Esophagus muscularis mucosa (tissue), 3 donors: ENCODE measurements at regions not wholly inside any gene's neighbourhood (a gene's known extent, or its start where the extent isn't known, plus 50 kb on each side); places are given as distances from the start of the nearest gene placed in this dataset.
"Not testable (repeated sequence)": the region's sequence is repeated elsewhere in the genome, so short reads cannot be mapped to it uniquely, and the experiment has no call there.

Source experiments
- CTCF ChIP-seq, 3 experiments: fragments of 200-600 bp in 2 of 3; fragments of 450-650 bp in 1 of 3; sonication (generic) in 2 of 3; IDR thresholded peaks; one replicate each; pipeline ENCODE4 v1.5.1; 2017 to 2019; ENCODE audit warnings: antibody characterized with exemption in 3 of 3, mild to moderate bottlenecking in 2 of 3, moderate library complexity in 1 of 3
- POLR2A ChIP-seq: fragments of 450-650 bp; IDR thresholded peaks from one replicate; pipeline ENCODE4 v1.6.1; 2017; ENCODE audit warnings: antibody characterized with exemption, moderate library complexity, mild to moderate bottlenecking, low read depth
- POLR2AphosphoS5 ChIP-seq, 2 donors: sonication (generic); formaldehyde crosslinking; IDR thresholded peaks; one replicate each; pipeline ENCODE4 v1.6.1; 2017; ENCODE audit warnings: antibody characterized with exemption in 2 of 2

GRCh38 chr13:100776686-100777085, 102.1 kb upstream of the TMTC4 start:
- TF ChIP-seq POLR2A; CTCF (IDR thresholded peaks at IDR 0.05); POLR2AphosphoS5 (IDR thresholded peaks at IDR 0.05): not testable (repeated sequence)
